Esophagus muscularis mucosa (tissue), 3 donors: ENCODE measurements at regions not wholly inside any gene's neighbourhood (a gene's known extent, or its start where the extent isn't known, plus 50 kb on each side); places are given as distances from the start of the nearest gene placed in this dataset.

Experiments used
- CTCF ChIP-seq, 3 experiments: fragments of 200-600 bp in 2 of 3; fragments of 450-650 bp in 1 of 3; sonication (generic) in 2 of 3; IDR thresholded peaks; one replicate each; pipeline ENCODE4 v1.5.1; 2017 to 2019; ENCODE audit warnings: antibody characterized with exemption in 3 of 3, mild to moderate bottlenecking in 2 of 3, moderate library complexity in 1 of 3
- POLR2A ChIP-seq: fragments of 450-650 bp; IDR thresholded peaks from one replicate; pipeline ENCODE4 v1.6.1; 2017; ENCODE audit warnings: antibody characterized with exemption, moderate library complexity, mild to moderate bottlenecking, low read depth

- TF ChIP-seq CTCF (IDR thresholded peaks at IDR 0.05) (no peak), POLR2A (no peak)
Measured at GRCh38 chr5:58185397-58185796, 274.5 kb downstream of the PLK2 start.
